NB4 (cell line): ENCODE measurements at regions not wholly inside any gene's neighbourhood (a gene's known extent, or its start where the extent isn't known, plus 50 kb on each side); places are given as distances from the start of the nearest gene placed in this dataset.

Source experiments
- DNase-seq: peaks from one replicate; pipeline ENCODE4 v3.0.0; 2010; ENCODE audit warnings: low read depth
- H3K4me3 ChIP-seq: one replicate; pipeline ENCODE4 v1.5.1; 2011; ENCODE audit warnings: mild to moderate bottlenecking, low read depth, low read length, moderate library complexity
- MAX ChIP-seq: IDR thresholded peaks from 2 replicates; pipeline ENCODE4 v1.6.1; 2011; ENCODE audit warnings: low read depth, low read length
- MYC ChIP-seq: IDR thresholded peaks from 2 replicates; pipeline ENCODE4 v1.6.1; 2011; ENCODE audit warnings: low read depth, low read length
- POLR2A ChIP-seq: IDR thresholded peaks from 2 replicates; pipeline ENCODE4 v1.6.1; 2011; ENCODE audit warnings: mild to moderate bottlenecking; ENCODE audit not compliant: insufficient read length; ENCODE audit errors: extremely low read depth
- TF ChIP-seq, protein P1 (sequence below): IDR thresholded peaks from one replicate; pipeline ENCODE4 v1.5.1; 2012; ENCODE audit warnings: low read depth, low read length

DNA sequence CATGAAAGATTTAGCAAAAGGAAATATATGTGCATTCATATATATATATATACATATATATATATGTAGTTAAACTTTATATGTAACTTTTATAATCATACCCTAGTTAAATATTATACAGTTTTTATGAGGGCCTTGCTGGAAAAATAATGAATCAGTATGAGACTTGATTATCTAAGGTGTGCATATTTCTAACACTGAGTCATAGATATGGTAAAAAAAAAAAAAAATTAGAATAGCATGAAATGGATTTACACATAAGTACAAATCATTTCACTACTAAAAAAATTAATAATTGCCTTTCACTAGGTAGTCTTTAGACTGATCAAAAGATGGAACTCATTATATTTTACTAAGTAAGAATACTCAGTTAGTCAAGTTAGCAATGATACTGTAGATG lies 51.3 kb upstream of the DST start:
- no peak for DNase-seq
- no peak overlapping the region for H3K4me3 ChIP-seq
- TF ChIP-seq POLR2A (no peak), MAX (no peak)
- TF ChIP-seq, protein P1, sequence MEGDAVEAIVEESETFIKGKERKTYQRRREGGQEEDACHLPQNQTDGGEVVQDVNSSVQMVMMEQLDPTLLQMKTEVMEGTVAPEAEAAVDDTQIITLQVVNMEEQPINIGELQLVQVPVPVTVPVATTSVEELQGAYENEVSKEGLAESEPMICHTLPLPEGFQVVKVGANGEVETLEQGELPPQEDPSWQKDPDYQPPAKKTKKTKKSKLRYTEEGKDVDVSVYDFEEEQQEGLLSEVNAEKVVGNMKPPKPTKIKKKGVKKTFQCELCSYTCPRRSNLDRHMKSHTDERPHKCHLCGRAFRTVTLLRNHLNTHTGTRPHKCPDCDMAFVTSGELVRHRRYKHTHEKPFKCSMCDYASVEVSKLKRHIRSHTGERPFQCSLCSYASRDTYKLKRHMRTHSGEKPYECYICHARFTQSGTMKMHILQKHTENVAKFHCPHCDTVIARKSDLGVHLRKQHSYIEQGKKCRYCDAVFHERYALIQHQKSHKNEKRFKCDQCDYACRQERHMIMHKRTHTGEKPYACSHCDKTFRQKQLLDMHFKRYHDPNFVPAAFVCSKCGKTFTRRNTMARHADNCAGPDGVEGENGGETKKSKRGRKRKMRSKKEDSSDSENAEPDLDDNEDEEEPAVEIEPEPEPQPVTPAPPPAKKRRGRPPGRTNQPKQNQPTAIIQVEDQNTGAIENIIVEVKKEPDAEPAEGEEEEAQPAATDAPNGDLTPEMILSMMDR: no peak

DNA sequence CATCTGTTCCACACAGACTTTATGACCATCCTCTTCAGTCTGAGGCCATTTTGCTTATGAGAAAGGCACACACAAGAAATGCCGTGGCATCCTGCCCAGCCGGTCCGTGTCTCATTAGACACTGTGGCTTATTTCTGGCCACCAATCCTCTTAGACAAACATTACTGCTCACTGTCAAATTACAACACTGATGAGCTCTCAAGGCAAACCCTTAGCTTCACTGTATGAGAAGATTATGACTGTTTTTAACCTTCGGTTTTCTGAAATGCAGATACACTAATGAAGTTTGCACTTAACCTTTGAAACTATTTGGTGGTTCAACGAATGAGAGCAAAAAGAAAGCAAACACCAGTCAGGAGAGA lies 50.5 kb upstream of the DST start:
- TF ChIP-seq, protein P1: no peak
- TF ChIP-seq POLR2A: no peak
- TF ChIP-seq MAX: no peak
- TF ChIP-seq MYC: no peak
- no peak for DNase-seq
- no peak overlapping the region for H3K4me3 ChIP-seq

DNA sequence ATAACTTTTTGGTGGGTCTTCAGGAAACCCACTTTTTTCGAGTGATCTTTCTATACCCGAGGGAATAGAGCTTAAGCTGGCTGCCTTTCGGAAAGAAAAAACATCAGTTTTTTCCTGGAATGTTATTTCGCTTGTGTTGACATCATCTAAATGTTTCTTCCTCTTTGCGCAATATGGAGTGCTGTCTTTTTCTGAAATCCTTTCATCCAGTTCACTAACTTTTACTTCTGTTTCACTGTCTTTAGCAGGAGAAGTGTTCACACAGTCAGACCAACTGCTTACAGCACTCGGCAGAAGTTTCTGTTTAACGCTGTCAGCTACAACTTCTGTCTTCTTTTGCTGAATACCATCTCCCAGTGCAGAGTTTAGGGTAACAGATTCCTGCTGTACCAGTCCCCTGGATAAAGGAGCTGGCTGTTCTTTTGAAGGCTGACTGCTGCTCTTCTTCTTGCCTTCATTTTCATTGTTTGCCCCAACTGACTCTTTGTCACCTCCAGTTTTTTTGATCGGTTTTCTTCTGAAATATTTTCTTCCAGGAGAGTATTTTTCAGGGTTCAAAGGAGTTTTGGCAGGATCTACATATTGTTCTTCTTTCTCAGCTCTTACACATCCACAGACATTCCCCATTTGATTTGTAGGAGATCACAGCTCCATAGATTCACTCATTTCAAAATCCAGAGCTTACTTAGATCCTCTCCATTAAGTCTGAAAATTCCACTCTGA lies 50.0 kb upstream of the DST start:
- TF ChIP-seq MYC (no peak), MAX (no peak), POLR2A (no peak)
- TF ChIP-seq, protein P1: no peak

More for the DNA sequence above, 50.0 kb upstream of the DST start:
- H3K4me3 ChIP-seq: no peak overlapping the region
- no peak for DNase-seq
